ENCODE measurements at regions not wholly inside any gene's neighbourhood (a gene's known extent, or its start where the extent isn't known, plus 50 kb on each side); places are given as distances from the start of the nearest gene placed in this dataset.

DNA sequence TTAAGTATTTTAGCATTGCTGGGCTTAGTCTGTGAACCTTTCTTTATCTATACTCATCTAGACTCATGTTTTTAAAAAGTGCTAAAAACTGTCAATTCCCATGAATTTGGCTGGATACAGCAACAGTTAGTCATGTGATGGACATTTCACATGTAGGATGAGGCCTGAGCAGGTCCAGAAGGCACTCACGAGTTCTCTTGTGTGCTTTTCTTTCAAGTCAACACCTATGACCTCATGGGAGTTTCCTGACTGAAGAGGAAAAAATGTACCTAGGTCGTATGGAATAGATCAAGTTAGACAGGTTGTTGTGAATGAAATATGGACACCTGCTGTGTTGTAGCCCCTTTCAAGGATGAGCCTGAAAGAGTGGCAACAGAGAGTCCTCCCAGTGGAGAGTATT, 394.2 kb downstream of the DUSP10 start:
- TF ChIP-seq, protein P1, sequence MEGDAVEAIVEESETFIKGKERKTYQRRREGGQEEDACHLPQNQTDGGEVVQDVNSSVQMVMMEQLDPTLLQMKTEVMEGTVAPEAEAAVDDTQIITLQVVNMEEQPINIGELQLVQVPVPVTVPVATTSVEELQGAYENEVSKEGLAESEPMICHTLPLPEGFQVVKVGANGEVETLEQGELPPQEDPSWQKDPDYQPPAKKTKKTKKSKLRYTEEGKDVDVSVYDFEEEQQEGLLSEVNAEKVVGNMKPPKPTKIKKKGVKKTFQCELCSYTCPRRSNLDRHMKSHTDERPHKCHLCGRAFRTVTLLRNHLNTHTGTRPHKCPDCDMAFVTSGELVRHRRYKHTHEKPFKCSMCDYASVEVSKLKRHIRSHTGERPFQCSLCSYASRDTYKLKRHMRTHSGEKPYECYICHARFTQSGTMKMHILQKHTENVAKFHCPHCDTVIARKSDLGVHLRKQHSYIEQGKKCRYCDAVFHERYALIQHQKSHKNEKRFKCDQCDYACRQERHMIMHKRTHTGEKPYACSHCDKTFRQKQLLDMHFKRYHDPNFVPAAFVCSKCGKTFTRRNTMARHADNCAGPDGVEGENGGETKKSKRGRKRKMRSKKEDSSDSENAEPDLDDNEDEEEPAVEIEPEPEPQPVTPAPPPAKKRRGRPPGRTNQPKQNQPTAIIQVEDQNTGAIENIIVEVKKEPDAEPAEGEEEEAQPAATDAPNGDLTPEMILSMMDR (IDR thresholded peaks at IDR 0.05; ENCODE audit: unreplicated experiment): no peak
- H3K9me3 Mint-ChIP-seq (ENCODE audit: unreplicated experiment): no peaks in the 10 kb centered on the region
- no peak for DNase-seq (ENCODE audit: low spot score)
- no peak overlapping the region for H3K4me3 Mint-ChIP-seq (ENCODE audit: unreplicated experiment)
- H3K4me1 Mint-ChIP-seq (ENCODE audit: unreplicated experiment): no peaks in the 10 kb centered on the region
- peaks cover 2% of the 10 kb centered on the region for H3K27me3 Mint-ChIP-seq (ENCODE audit: unreplicated experiment)
- no peak overlapping the region for H3K27ac Mint-ChIP-seq (ENCODE audit: unreplicated experiment)
- H3K36me3 Mint-ChIP-seq (ENCODE audit: low read depth, unreplicated experiment): no peaks in the 10 kb centered on the region

DNA sequence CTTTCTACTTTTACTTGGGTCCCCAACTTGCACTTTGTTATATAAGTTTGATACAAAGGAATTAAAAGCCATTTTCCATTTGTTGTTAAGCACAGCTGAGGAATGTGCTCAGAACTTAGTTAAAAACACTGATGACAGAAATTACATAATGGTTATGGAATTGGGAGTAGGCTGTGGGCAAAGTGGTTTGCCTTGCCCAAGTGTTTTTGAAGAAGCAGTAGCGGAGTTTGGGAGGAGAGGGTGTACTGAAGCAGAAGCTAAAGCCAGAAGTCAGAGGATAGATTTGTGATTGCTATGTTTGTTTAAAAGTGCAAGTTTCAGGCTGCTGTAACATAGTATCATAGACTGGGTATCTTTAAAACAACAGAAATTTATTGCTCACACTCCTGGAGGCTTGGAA, 391.8 kb downstream of the DUSP10 start:
- DNase-seq (ENCODE audit: low spot score): no peak
- Mint-ChIP-seq H3K9me3 (ENCODE audit: unreplicated experiment) (no peaks in the 10 kb centered on the region), H3K27me3 (ENCODE audit: unreplicated experiment) (no peaks in the 10 kb centered on the region), H3K36me3 (ENCODE audit: low read depth, unreplicated experiment) (no peaks in the 10 kb centered on the region), H3K4me1 (ENCODE audit: unreplicated experiment) (peaks cover 3% of the 10 kb centered on the region), H3K4me3 (ENCODE audit: unreplicated experiment) (no peak overlapping the region), H3K27ac (ENCODE audit: unreplicated experiment) (no peak overlapping the region)
- TF ChIP-seq, protein P1 (IDR thresholded peaks at IDR 0.05; ENCODE audit: unreplicated experiment): no peak

DNA sequence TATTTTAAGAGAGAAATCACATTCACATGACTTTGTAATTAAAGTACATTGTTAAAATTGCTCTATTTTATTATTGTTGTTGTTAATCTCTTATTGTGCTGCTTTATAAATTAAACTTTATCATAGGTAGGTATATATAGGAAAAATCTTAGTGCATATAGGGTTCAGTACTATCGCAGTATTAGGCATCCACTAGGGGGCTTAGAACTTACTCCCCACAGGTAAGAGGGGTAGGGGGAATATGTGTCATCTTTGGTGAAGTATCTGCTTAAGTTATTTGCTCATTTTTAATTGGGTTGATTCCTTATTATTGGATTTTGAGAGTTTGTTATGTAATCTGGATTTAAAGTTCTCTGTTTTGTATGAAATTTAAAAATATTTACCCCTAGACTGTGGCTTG, 385.2 kb downstream of the DUSP10 start:
- Mint-ChIP-seq H3K36me3 (ENCODE audit: low read depth, unreplicated experiment) (no peaks in the 10 kb centered on the region), H3K9me3 (ENCODE audit: unreplicated experiment) (no peaks in the 10 kb centered on the region), H3K4me1 (ENCODE audit: unreplicated experiment) (peaks cover 3% of the 10 kb centered on the region), H3K27ac (ENCODE audit: unreplicated experiment) (no peak overlapping the region), H3K27me3 (ENCODE audit: unreplicated experiment) (no peaks in the 10 kb centered on the region), H3K4me3 (ENCODE audit: unreplicated experiment) (no peak overlapping the region)
- TF ChIP-seq, protein P1 (IDR thresholded peaks at IDR 0.05; ENCODE audit: unreplicated experiment): no peak
- no peak for DNase-seq (ENCODE audit: low spot score)

DNA sequence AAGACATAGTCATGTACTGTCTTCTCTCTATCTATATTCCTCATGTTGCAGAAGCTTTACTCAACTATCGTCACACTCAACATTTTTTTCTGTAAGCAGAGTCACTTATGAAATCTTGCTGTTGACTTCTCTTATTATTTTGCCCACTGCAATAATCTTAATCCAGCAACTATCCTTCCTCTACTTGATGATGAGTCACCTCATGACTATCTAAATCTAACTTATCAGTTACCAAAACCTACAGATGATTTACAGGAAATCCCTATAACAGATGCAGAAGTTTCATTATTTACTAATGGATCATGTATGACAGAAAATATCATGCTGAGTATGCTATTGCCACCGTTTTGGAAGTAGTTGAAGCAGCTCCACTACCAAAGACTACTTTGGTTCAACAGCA, 378.9 kb downstream of the DUSP10 start:
- TF ChIP-seq, protein P1 (IDR thresholded peaks at IDR 0.05; ENCODE audit: unreplicated experiment): no peak
- DNase-seq (ENCODE audit: low spot score): no peak
- no peaks in the 10 kb centered on the region for H3K36me3 Mint-ChIP-seq (ENCODE audit: low read depth, unreplicated experiment)
- H3K27me3 Mint-ChIP-seq (ENCODE audit: unreplicated experiment): no peaks in the 10 kb centered on the region
- H3K4me3 Mint-ChIP-seq (ENCODE audit: unreplicated experiment): no peak overlapping the region
- H3K9me3 Mint-ChIP-seq (ENCODE audit: unreplicated experiment): no peaks in the 10 kb centered on the region
- H3K4me1 Mint-ChIP-seq (ENCODE audit: unreplicated experiment): no peaks in the 10 kb centered on the region
- H3K27ac Mint-ChIP-seq (ENCODE audit: unreplicated experiment): no peak overlapping the region

DNA sequence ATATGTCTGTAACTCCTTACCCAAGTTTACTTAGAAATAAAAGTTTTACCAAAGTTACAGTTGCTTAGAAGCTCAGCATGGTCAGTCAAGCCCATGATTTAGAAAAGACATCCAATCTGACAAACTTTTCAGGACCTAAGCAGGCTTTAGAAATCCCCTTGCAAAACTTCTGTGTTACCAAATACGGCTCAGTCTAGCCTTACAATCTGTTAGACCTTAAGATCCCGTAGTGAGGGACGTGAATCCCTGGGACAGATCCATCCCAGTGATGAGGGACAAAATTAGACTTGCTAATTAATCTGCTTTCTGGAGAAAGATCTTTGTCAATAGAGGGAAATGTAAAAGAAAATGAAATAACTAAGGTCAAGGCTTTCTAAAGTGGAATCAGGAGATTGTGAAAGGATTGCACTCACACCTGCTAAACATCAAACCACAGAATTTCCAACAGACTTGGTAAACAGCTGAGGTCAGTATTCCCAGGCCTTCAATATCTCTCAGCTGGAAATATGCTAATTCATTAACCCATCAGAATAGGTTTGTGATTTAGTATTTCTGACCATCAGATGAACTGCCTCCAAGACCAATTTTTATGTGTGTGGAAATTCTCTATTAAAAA, 375.3 kb downstream of the DUSP10 start:
- TF ChIP-seq, protein P1 (IDR thresholded peaks at IDR 0.05; ENCODE audit: unreplicated experiment): no peak
- Mint-ChIP-seq H3K4me1 (ENCODE audit: unreplicated experiment) (no peaks in the 10 kb centered on the region), H3K36me3 (ENCODE audit: low read depth, unreplicated experiment) (no peaks in the 10 kb centered on the region), H3K9me3 (ENCODE audit: unreplicated experiment) (no peaks in the 10 kb centered on the region), H3K27ac (ENCODE audit: unreplicated experiment) (no peak overlapping the region), H3K4me3 (ENCODE audit: unreplicated experiment) (no peak overlapping the region), H3K27me3 (ENCODE audit: unreplicated experiment) (no peaks in the 10 kb centered on the region)
- DNase-seq (ENCODE audit: low spot score): no peak

All from endothelial cell (in vitro differentiated cells).